HG02884 (cell line): ENCODE measurements at regions not wholly inside any gene's neighbourhood (a gene's known extent, or its start where the extent isn't known, plus 50 kb on each side); places are given as distances from the start of the nearest gene placed in this dataset.

Experiments used
- ATAC-seq: cut with Tn5 transposase; IDR thresholded peaks from one replicate; pipeline ENCODE4 v1.9.1; 2021; ENCODE audit warnings: mild to moderate bottlenecking, moderate library complexity; ENCODE audit not compliant: unreplicated experiment

DNA sequence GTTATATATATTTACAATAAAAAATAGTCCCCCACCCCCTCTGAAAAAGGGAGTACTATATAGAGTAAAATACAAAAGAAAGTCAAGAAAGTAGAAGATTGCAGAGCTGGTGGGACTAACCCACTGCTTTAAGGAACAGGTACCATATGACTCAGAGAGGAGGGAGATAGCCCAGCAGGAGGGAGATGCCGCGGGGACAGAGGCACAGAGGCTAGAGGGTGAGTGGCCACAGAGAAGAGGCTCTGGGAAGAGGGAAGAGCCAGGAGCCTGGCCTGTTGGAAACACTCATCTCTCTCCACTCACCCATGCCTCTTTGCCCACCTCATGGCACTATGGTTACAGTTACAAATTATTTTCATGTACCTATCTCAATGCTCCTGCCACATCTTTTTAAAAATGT, 53.6 kb upstream of the LYVE1 start:
- ATAC-seq, result no peak

GRCh38 chr11:10619131-10619680, 50.7 kb upstream of the LYVE1 start:
- ATAC-seq, result no peak

- no peak for ATAC-seq
Measured at GRCh38 chr11:10618490-10618889, 50.0 kb upstream of the LYVE1 start.
